ENCODE measurements at regions not wholly inside any gene's neighbourhood (a gene's known extent, or its start where the extent isn't known, plus 50 kb on each side); places are given as distances from the start of the nearest gene placed in this dataset.
"Not testable (repeated sequence)": the region's sequence is repeated elsewhere in the genome, so short reads cannot be mapped to it uniquely, and the experiment has no call there.

- no peak for DNase-seq (ENCODE audit: low read depth)
These were observed 92.1 kb downstream of the MYCN start for GRCh38 chr2:16032282-16033031.

GRCh38 chr2:16031848-16032159 lies 91.5 kb downstream of the MYCN start:
- DNase-seq (ENCODE audit: low read depth) = no peak

- DNase-seq (ENCODE audit: low read depth) = no peak
These were observed 90.9 kb downstream of the MYCN start for GRCh38 chr2:16031058-16031847.

DNA sequence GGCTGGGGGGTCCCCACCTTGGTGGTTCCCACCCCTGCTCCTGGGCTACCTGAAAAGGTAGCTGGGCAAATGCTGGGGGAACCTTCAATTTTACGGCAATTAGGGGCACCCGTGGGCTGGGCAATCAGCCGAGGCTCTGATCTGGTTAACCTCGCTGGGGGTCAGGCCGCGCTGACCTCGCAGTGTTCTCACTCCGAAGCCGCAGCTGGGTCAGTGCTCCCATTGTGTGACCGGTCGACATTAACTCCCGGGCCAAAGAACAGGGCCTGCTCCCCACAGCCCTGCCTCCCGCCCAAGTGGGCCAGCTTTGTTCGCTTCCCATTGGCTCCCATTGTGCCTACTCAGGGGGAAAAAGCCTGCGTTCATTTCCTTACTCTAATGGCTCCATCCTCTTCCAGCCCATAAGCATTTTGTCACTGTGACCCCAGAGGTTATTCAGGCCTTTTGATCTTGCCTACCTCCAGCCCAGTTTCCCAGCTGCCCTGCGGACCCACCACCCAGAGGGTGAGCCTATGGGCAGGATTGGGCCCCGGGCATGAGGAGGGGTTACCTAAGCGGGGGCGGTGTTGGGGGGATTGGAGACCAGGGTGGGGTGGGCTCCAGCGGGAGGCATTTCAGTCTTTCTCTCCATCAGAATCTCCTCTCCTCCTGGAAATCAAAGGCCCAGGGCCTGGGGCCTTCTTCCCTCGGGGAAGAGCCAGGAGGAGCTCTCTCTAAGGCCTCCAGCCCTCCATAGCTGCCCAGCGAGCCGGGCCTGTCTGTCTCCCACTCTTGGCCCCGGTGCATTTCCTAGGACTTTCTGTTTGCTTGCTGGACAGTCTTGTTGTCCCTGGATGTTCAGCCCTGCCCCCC lies 90.1 kb downstream of the MYCN start:
- no peak for DNase-seq (ENCODE audit: low read depth)

- no peak for DNase-seq (ENCODE audit: low read depth)
These were observed 88.3 kb downstream of the MYCN start for GRCh38 chr2:16028644-16029043.

- DNase-seq (ENCODE audit: low read depth) = no peak
These were observed 86.6 kb downstream of the MYCN start for GRCh38 chr2:16026816-16027501.

DNA sequence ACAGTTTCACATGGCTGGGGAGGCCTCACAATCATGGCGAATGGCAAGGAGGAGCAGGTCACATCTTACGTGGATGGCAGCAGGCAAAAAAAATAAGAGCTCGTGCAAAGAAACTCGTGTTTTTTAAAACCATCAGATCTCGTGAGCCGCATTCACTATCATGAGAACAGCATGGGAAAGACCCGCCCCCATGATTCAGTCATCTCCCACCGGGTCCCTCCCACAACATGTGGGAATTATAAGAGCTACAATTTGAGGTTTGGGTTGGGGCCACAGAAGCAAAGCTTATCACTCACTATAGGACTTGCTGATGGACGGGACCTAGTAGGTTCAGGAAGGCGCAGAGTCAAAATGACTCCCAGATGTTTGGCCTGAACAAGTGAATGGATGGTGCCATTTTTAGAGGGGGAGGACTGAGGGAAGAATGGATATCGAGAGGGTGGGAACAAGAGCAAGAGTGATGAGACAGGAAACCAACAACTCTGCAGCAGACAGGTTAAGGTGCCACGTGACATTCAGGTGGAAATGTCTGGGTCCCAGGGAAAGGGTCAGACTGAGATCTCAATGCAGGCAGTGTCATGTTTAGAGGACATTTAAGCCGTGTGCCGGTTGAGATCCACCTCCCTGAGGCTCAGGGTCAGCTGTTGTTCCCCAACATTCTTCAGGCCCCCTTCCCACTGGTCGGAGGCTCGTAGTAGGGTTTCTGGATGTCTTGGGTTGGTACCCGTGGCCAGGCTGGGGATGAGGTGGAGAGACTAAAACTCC lies 85.7 kb downstream of the MYCN start:
- no peak for DNase-seq (ENCODE audit: low read depth)

DNA sequence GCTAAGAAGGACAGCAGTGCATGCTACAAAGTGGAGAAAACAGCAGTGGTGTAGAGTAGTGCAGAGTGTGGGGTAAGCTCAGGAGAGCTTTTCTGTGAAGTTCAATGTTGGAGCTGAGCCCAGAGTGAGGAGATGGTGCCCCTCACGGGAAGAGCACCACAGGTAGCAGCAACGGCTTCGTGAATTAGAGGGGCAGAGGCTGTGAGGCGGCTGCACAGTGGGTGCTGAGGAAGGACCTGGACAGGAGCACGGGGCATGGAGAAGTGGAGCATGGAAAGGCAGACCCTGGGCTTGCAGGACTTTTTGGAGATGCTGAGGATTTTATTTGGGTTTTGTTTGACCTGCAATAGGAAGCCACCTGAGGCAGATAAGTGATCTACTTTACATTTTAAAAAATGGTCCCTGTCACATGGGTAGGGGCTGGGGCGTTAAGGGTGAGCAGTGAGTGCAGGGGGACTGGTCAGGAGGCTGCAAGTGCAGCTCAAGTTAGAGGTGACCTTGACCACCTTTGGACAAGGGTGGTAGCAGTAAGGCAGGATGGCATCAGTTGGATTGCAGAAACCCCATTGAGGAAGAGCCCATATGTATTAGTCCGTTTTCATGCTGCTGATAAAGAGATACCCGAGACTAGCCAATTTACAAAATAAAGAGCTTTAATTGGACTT lies 85.0 kb downstream of the MYCN start:
- DNase-seq (ENCODE audit: low read depth) = no peak

- not testable (repeated sequence) for DNase-seq (ENCODE audit: low read depth)
These were observed 84.3 kb downstream of the MYCN start for GRCh38 chr2:16024628-16025027.

GRCh38 chr2:16023506-16024360 lies 83.4 kb downstream of the MYCN start:
- no peak for DNase-seq (ENCODE audit: low read depth)

GRCh38 chr2:16022548-16023240 lies 82.3 kb downstream of the MYCN start:
- no peak for DNase-seq (ENCODE audit: low read depth)

- no peak for DNase-seq (ENCODE audit: low read depth)
These were observed 81.4 kb downstream of the MYCN start for GRCh38 chr2:16021611-16022363.

DNA sequence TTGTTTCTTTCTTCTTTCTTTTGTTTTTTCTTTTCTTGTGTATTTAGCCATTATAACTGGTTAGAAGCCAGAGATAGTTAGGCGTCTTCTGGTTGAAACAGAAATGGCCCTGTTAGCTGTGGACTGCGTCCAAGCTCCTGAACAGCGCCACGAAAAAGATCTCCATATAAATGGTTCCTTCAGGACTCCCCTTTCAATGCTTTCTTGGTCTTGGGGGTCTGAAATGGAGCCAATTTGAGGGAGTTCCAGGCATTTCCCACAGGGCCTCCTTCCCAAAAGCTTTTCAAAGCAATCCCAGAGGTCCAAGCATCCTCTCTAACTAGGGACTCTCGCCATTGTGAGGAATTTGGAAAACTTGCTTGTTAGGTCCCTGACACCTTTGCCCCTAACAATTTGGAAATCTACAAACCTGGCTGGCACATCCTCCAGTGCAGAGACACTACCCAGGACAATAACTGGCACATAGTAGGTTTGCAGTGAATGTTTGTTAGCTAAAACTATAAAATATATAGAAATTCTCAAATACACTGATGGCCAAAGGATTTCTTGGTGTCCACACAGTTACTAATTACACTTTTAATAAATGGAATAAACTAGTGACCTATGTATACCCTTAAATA lies 80.1 kb downstream of the MYCN start:
- no peak for DNase-seq (ENCODE audit: low read depth)

DNA sequence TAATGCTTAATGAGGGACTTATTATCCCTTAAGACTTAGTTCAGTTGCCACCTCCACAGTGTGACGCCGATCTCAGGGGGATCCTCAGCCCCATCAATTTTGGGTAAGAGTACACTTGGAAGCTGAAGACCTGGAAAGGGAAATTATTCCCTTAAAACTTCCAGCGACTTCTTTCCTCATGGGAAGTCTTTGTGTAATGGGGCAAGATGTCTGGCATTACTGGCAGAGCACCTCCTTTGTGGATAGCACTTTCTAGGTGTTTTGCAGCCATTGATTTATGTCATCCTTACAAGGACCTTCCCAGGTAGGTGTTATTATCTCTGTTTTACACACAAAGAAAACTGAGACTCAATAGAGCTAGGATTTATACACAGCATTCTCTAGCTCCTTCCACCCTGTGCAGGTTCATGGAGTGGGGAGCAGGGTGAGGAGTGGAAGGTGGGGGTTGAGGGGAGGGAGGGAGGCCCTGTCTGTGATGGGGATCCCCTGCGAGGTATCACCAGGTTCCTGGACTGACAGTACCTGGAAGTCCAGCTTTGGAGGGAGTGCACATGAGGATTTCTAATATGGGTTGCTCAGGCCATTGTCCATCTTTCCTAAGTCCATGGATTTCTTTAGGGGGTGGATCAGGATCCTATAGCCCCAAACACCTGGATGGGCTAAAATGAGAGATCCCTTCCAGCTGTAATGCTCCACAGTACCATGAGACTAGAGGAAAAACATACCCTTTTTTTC lies 79.4 kb downstream of the MYCN start:
- no peak for DNase-seq (ENCODE audit: low read depth)

GRCh38 chr2:16019060-16019480 lies 78.7 kb downstream of the MYCN start:
- no peak for DNase-seq (ENCODE audit: low read depth)

DNA sequence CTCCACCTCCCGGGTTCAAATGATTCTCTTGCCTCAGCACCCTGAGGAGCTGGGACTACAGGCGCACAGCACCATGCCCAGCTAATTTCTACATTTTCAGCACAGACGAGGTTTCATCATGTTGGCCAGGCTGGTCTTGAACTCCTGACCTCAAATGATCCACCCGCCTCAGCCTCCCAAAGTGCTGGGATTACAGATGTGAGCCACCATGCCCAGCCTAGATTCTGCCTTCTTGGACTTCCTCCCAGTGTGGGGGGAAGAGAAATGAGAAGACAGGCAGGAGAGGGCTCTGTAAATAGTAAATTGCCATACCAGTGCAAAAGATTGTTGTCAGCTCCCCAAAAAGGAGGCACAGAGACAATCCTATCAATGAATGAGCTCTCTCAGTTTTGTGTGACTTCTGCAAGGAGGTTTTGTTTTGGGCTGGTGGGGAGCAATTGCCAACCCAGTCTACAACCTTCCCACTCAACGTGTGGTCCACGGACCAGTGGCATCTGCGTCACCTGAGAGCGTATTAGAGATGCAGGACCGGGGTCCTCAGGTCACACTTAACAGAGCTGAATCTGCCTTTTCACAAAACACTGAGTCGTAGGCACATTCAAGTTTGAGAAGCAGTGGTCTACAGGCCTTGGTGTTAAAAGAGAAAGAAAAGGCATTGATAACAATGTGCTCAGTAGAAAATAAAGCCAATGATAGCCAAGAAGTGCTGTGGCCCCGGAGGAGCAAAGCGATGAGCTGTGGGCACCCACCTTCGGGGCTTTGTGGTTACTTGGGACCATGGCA lies 78.1 kb downstream of the MYCN start:
- no peak for DNase-seq (ENCODE audit: low read depth)
